Mesendoderm (in vitro differentiated cells): ENCODE measurements at regions not wholly inside any gene's neighbourhood (a gene's known extent, or its start where the extent isn't known, plus 50 kb on each side); places are given as distances from the start of the nearest gene placed in this dataset.

ENCODE experiments used
- DNase-seq: peaks from one replicate; pipeline ENCODE4 v3.0.0; 2013
- H2AK5ac ChIP-seq: 2 replicates; pipeline ENCODE4 v1.6.1; 2013; ENCODE audit warnings: low read length, inconsistent platforms
- H2BK120ac ChIP-seq: 2 replicates; pipeline ENCODE4 v1.6.1; 2013; ENCODE audit warnings: low read depth, mild to moderate bottlenecking, low read length, moderate library complexity, mixed read lengths
- H2BK15ac ChIP-seq: replicated peaks from 2 replicates; pipeline ENCODE4 v1.6.1; 2013; ENCODE audit warnings: low read depth, mild to moderate bottlenecking, moderate library complexity
- H2BK5ac ChIP-seq: 2 replicates; pipeline ENCODE4 v1.6.1; 2013; ENCODE audit warnings: low read length, inconsistent platforms
- H3K18ac ChIP-seq: 2 replicates; pipeline ENCODE4 v1.6.1; 2013; ENCODE audit warnings: mild to moderate bottlenecking, low read length, mixed read lengths
- H3K23ac ChIP-seq: one replicate; pipeline ENCODE4 v1.6.1; 2013; ENCODE audit warnings: low read length
- H3K27ac ChIP-seq: 2 replicates; pipeline ENCODE4 v1.5.1; 2013; ENCODE audit warnings: low read depth, mild to moderate bottlenecking, inconsistent platforms, low read length, moderate library complexity
- H3K27me3 ChIP-seq: 2 replicates; pipeline ENCODE4 v1.6.1; 2013; ENCODE audit warnings: low read length, control low read depth, mild to moderate bottlenecking, inconsistent platforms; ENCODE audit not compliant: insufficient read depth, poor library complexity
- H3K36me3 ChIP-seq: 2 replicates; pipeline ENCODE4 v1.6.1; 2013; ENCODE audit warnings: low read length, inconsistent platforms; ENCODE audit not compliant: control insufficient read depth, insufficient read depth
- H3K4ac ChIP-seq: one replicate; pipeline ENCODE4 v1.6.1; 2013; ENCODE audit warnings: low read depth, mild to moderate bottlenecking, low read length, moderate library complexity
- H3K4me1 ChIP-seq: 2 replicates; pipeline ENCODE4 v1.6.1; 2013; ENCODE audit warnings: low read depth, low read length, inconsistent platforms; ENCODE audit not compliant: control insufficient read depth
- H3K4me2 ChIP-seq: 2 replicates; pipeline ENCODE4 v1.6.1; 2013; ENCODE audit warnings: low read length
- H3K4me3 ChIP-seq: 2 replicates; pipeline ENCODE4 v1.5.1; 2013; ENCODE audit warnings: mild to moderate bottlenecking, low read length
- H3K56ac ChIP-seq: one replicate; pipeline ENCODE4 v1.6.1; 2013; ENCODE audit warnings: low read length
- H3K79me1 ChIP-seq: 2 replicates; pipeline ENCODE4 v1.6.1; 2013; ENCODE audit warnings: low read length, inconsistent platforms
- H3K79me2 ChIP-seq: 2 replicates; pipeline ENCODE4 v1.6.1; 2013; ENCODE audit warnings: mild to moderate bottlenecking, low read length; ENCODE audit not compliant: control insufficient read depth, insufficient read depth
- H3K9ac ChIP-seq: 2 replicates; pipeline ENCODE4 v1.6.1; 2013; ENCODE audit warnings: low read length, inconsistent platforms
- H4K5ac ChIP-seq: one replicate; pipeline ENCODE4 v1.6.1; 2013; ENCODE audit warnings: low read length
- H4K8ac ChIP-seq: one replicate; pipeline ENCODE4 v1.6.1; 2013; ENCODE audit warnings: low read depth, mild to moderate bottlenecking, control low read depth, low read length, moderate library complexity
- WGBS: extraction: QIAGEN DNeasy Blood & Tissue Kit; methylation state at CpG from one replicate; pipeline ENCODE4 v1.1.7; 2013; ENCODE audit warnings: low lambda C conversion rate, missing lambda C conversion rate; ENCODE audit not compliant: insufficient coverage; ENCODE audit errors: extremely low coverage; 5-methylcytosine and 5-hydroxymethylcytosine counted together

DNA sequence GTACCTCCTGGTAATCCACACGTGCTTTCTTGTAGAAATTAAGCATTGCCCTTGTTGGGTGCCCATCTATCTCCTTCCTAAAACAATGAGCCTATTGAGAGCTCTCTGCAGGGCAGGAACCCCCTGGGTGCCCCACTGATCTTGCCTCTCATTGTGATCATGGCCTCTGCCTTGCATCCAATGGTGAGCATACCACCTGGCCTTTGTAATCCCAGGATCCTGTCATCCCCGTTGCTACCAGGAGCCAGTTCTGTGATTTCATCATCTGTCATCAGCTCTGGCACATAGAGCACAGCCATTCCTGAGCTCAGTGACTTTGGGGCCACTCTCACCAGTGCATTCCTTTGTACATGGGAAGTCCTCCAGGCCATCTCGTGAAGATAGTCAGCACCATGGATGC lies 381.0 kb upstream of the ID2 start:
- Histone ChIP-seq H3K9ac (no peak overlapping the region), H3K27me3 (no peaks in the 10 kb centered on the region), H3K18ac (no peak overlapping the region), H2AK5ac (no peak overlapping the region), H3K56ac (no peak overlapping the region), H2BK15ac (no peak overlapping the region), H3K4me2 (no peak overlapping the region), H4K5ac (no peak overlapping the region), H3K23ac (no peak overlapping the region), H2BK120ac (no peak overlapping the region), H3K4me1 (no peaks in the 10 kb centered on the region), H3K27ac (no peak overlapping the region), H4K8ac (no peak overlapping the region), H3K79me2 (no peaks in the 10 kb centered on the region), H3K4me3 (no peak overlapping the region), H3K36me3 (no peaks in the 10 kb centered on the region), H3K4ac (no peak overlapping the region), H2BK5ac (no peak overlapping the region), H3K79me1 (no peaks in the 10 kb centered on the region)
- peak; percentile 25 for DNase-seq
- WGBS = no CpG with 5 or more reads among the region's 3 CpGs

DNA sequence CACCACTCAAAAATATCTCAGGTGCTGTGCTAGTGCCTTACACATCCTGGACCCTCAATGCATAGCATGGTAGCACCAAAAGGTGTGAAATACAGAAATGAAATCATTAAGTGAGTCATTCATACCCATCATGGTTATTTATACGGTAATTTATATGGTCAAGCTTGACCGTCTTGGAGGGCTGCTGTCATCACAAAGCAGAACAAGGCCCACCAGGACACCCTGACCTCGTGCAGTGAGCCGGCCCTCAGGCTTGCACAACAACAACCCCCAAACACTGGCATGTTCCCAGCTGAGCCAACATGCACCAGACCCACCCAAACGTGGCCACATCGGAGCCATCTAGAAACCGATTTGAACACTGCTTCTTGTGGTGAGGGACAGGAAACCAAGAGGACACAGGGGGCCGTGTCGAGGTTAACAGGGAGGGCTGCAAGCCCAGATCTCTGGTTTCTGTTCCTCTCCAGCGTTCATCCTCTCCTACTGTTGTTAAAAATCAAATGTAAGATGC lies 378.5 kb upstream of the ID2 start:
- Histone ChIP-seq H3K9ac (no peak overlapping the region), H3K4me2 (no peak overlapping the region), H3K56ac (no peak overlapping the region), H4K8ac (no peak overlapping the region), H3K4me3 (no peak overlapping the region), H3K27me3 (no peaks in the 10 kb centered on the region), H4K5ac (no peak overlapping the region), H2BK5ac (no peak overlapping the region), H3K79me2 (no peaks in the 10 kb centered on the region), H2BK15ac (no peak overlapping the region), H3K18ac (no peak overlapping the region), H3K27ac (no peak overlapping the region), H2AK5ac (no peak overlapping the region), H3K36me3 (no peaks in the 10 kb centered on the region), H3K4me1 (no peaks in the 10 kb centered on the region), H3K4ac (no peak overlapping the region), H3K79me1 (no peaks in the 10 kb centered on the region), H2BK120ac (no peak overlapping the region), H3K23ac (no peak overlapping the region)
- no peak for DNase-seq
- WGBS = no CpG with 5 or more reads among the region's 10 CpGs

DNA sequence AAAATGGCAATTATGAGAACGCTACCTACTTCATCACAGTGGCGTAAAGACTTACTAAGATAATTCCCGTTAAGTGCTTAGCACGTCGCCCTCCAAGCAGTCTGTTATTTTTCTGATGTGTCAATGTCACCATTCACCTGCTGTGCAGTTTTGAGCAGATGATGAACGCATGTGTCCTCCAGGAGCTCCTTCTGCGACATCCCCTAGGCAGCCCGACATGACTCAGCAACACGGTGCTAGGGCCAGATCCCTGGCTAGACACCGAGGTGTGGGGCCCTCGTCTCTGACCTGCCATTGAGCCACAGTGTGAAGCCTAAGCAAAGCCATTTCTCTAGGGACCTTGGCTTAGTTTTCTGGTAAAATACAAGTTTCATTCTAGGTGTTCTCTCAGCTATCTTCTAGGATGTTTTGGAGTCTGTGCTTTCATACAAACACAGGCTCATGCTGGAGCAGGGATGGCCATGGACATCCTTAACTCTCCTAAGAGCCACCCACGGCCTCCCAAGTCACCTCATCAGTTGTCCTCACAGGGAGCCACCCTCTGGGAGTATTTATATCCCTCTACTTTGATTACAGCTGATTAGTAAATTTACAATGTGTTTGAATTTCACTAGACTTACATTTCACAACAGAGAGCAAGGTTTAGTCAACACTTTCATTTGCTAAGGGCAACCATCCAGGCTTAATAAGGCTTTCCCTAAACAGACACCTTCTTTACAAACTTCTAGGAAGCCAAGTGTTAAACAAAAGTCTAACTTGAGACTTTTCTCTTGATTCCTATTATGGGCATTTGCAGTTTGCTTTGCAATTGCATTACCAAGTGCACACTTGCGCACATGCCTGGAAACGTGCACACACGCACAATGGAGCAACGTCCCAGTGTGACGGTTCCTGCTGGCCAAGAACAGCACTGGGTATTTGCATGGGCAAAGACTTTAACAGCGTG lies 376.8 kb upstream of the ID2 start:
- Histone ChIP-seq H2AK5ac (no peak overlapping the region), H3K4me3 (no peak overlapping the region), H3K56ac (no peak overlapping the region), H3K27me3 (no peaks in the 10 kb centered on the region), H3K79me1 (no peaks in the 10 kb centered on the region), H3K9ac (no peak overlapping the region), H2BK5ac (no peak overlapping the region), H3K4ac (no peak overlapping the region), H3K27ac (no peak overlapping the region), H2BK120ac (no peak overlapping the region), H3K4me2 (no peak overlapping the region), H2BK15ac (no peak overlapping the region), H4K5ac (no peak overlapping the region), H3K36me3 (no peaks in the 10 kb centered on the region), H3K23ac (no peak overlapping the region), H4K8ac (no peak overlapping the region), H3K18ac (no peak overlapping the region), H3K4me1 (no peaks in the 10 kb centered on the region), H3K79me2 (no peaks in the 10 kb centered on the region)
- no CpG with 5 or more reads among the region's 18 CpGs for WGBS
- DNase-seq = no peak

DNA sequence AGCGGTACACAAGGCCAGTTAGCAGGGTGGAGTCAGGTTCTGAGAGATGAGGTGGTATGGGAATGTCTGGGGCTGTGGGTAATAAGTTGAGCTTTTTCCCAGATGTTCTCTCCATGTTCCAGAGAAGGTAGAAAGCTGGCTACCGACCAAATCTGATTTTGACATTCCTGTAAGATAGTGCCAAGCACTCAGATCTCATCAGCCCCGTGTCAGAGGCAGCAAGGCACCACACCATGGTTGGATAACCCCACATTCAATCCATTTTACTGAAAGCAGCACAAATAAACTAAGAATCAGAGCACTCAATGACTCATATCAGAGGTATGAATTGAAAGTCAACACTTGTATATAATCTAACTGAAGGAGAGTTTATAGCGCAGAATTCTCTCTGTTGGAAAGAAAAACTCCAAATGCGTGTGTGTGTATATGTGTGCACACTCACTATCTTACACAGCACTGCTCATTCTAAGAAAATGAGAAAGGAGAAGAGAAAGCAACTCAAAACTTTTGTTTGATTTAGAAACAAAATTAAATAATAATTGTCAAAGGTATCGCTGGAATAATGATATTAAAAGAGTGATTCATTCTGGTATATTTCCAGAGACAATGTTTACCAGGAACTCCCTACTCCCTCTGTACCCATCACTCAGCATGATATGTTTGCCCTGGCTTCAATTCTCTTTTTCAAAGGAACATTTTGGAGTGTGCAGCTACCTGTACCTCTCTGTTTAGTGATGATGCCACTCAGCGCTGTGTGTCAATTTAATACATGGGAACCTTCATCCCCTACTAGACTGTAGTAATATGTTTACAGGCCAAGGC lies 375.1 kb upstream of the ID2 start:
- no CpG with 5 or more reads among the region's 7 CpGs for WGBS
- Histone ChIP-seq H2BK15ac (no peak overlapping the region), H3K79me2 (no peaks in the 10 kb centered on the region), H3K18ac (no peak overlapping the region), H3K9ac (no peak overlapping the region), H2AK5ac (no peak overlapping the region), H3K27ac (no peak overlapping the region), H4K5ac (no peak overlapping the region), H4K8ac (no peak overlapping the region), H2BK5ac (no peak overlapping the region), H2BK120ac (no peak overlapping the region), H3K27me3 (no peaks in the 10 kb centered on the region), H3K36me3 (no peaks in the 10 kb centered on the region), H3K23ac (no peak overlapping the region), H3K4me3 (no peak overlapping the region), H3K4me1 (no peaks in the 10 kb centered on the region), H3K56ac (no peak overlapping the region), H3K4me2 (no peak overlapping the region), H3K4ac (no peak overlapping the region), H3K79me1 (no peaks in the 10 kb centered on the region)
- no peak for DNase-seq

DNA sequence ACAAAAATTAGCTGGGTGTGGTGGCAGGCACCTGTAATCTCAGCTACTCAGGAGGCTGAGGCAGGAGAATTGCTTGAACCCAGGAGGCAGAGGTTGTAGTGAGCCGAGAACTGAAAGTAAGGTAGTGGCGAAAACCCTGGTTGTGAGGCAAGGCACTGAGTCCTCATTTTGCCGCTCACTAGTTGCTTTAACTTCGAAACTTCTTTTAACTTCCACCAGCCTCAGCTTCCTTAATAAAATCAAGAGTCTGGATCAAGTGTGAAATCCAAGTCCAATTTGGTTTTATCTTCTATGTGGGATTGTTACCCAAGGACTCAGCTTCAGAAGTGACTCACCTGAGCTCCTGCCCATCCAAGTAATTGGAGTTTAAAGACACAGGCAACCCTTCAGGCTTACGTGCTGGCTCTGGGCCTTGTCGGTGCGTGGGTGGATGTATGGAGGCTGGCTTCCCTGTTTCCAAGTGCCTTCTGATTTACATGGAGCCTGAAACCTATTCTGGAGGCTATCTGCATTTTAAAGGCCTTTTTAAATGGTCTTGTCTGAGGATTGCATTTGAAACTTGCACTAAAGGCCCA lies 374.2 kb upstream of the ID2 start:
- no CpG with 5 or more reads among the region's 7 CpGs for WGBS
- no peaks in the 10 kb centered on the region for H3K79me2 ChIP-seq

More for the DNA sequence above, 374.2 kb upstream of the ID2 start:
- Histone ChIP-seq H2BK120ac (no peak overlapping the region), H3K18ac (no peak overlapping the region), H3K27me3 (no peaks in the 10 kb centered on the region), H3K4me1 (peaks cover 3% of the 10 kb centered on the region), H3K4me3 (no peak overlapping the region), H3K56ac (no peak overlapping the region), H2BK15ac (no peak overlapping the region), H3K9ac (no peak overlapping the region), H3K79me1 (no peaks in the 10 kb centered on the region), H3K23ac (no peak overlapping the region), H4K8ac (no peak overlapping the region), H3K27ac (no peak overlapping the region), H3K4ac (no peak overlapping the region), H2AK5ac (no peak overlapping the region), H2BK5ac (no peak overlapping the region), H3K36me3 (no peaks in the 10 kb centered on the region), H4K5ac (no peak overlapping the region), H3K4me2 (no peak overlapping the region)
- DNase-seq = no peak
